ENCODE measurements at regions not wholly inside any gene's neighbourhood (a gene's known extent, or its start where the extent isn't known, plus 50 kb on each side); places are given as distances from the start of the nearest gene placed in this dataset.

DNA sequence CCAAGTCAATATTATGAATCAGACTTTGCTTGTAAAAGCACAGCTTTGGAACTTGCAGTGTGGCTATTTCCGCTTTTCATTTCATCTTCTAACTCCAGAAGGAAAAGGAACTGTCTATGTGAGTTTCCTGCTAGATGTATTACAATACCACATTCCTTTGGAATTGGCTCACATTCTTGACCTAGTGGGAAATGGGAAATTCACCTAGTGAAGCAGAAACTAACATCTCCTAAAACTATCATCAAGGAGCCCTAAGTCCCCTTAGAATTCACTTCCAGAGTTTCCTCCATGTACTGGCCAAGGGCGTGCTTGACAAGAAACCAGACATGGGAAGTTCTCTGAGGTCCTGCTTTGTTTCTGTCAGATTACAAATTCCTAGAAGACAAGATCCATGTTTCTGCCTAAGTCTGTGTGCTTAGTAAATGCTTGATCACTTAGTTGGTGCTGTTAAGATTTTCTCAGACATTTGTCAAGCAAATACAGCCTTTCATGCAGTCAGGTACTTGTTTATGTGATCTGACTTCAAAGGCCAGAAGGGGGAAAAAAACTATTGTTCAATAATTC, 275.7 kb upstream of the FN1 start:
- DNase-seq = no peak

GRCh38 chr2:215707608-215708007, 271.7 kb upstream of the FN1 start:
- no peak for DNase-seq

GRCh38 chr2:215705771-215706361, 270.0 kb upstream of the FN1 start:
- DNase-seq = no peak

DNA sequence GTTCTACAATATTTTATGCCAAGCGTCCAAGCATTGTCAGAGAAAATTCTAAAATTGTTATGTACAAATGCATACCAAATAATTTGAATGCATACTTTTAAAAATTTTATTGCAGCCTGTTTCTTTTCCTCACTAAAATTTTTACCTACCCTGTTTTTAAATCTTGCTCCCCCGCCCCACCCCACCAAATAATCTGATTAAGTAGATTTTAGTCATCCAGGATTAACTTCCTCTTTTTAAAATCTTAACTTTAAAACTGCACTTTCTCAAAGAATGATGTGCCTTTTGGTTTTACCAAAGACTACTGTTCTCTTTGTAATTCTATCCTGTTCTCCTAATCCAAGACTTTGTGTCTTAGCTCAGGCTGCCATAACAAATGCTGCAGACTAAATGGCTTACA, 269.4 kb upstream of the FN1 start:
- DNase-seq = no peak

GRCh38 chr2:215702116-215702902, 266.4 kb upstream of the FN1 start:
- DNase-seq = no peak

- DNase-seq = no peak
These were observed 264.1 kb upstream of the FN1 start for GRCh38 chr2:215699700-215700538.

GRCh38 chr2:215699018-215699417, 263.1 kb upstream of the FN1 start:
- DNase-seq = no peak

DNA sequence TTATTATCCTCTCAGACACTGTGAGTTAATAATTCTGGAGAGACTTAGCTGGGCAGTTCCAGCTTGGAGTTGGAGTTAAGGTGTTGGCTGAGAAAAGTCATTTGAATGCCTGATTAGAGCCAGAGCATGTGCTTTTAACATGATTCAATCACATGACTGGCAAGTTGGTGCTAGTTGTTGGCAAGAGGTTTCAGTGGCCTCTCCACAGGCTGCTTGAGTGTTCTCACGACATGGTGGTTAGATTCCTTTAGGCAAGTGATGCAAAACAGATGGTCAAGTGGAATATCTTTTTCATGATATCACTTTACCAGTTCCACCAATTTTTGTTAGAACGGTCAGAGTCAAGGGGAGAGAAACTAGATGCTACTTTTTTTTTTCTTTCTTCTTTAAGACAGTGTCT, 262.7 kb upstream of the FN1 start:
- peak; percentile 2 for DNase-seq

DNA sequence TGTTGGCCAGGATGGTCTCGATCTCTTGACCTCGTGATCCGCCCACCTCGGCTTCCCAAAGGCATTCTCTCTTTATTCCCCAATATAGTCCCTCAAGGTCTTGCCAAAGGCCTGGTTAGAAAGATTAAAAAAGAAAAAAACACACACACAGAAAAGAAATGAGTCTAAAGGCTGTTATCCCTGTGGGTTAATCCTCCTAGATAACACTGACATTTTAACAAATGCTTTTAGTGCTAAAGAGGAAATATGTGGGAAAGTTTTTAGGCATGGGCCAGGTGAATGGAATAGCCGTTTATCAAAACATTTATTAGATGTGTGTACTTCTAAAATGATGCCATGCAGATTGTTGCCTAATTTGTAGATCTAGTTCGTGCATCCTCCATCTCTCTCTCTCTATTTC, 261.6 kb upstream of the FN1 start:
- no peak for DNase-seq

- no peak for DNase-seq
These were observed 261.1 kb upstream of the FN1 start for GRCh38 chr2:215697003-215697402.

- no peak for DNase-seq
These were observed 260.0 kb upstream of the FN1 start for GRCh38 chr2:215695861-215696260.

GRCh38 chr2:215693999-215694580, 258.2 kb upstream of the FN1 start:
- DNase-seq = no peak

DNA sequence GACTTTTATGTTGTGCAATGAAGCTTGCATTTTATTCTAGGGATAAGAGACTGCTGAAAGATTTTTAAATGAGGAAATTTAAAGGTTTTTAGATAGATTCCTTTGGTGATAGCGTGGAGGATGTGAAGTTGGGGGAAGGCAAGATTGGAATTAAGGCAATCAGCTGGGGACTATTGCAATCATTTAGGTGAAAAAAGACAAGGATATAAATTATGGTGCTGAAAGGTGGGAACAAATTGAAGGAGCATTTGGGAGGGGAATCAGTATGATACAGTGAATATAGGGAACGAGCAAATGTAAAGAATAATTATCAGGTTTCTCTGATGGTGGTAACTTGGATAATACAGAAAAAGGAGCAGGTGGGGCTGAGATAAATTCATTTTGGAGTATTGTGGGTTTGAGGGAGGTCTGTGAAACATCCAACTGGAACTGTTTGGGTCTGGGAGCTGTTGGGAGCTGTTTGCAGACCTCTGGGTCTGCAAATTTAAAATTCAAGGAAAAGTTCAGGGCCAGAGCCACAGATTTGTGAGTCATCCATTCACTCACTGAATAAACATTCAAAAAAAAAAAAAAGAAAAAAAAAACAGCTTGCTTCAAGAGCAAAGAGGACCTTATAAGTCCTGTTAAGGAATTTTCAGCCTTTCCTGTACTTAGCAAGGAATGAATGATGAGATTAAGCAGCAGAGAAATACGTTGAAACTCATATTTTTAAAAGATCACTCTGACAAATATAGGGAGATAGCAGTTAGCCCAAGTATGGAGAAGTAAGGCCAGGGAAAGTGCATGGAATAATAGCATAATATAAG, 257.5 kb upstream of the FN1 start:
- DNase-seq = no peak

- DNase-seq = no peak
These were observed 256.7 kb upstream of the FN1 start for GRCh38 chr2:215692387-215693079.

- DNase-seq = no peak
These were observed 255.5 kb upstream of the FN1 start for GRCh38 chr2:215691346-215691745.

- no peak for DNase-seq
These were observed 251.5 kb upstream of the FN1 start for GRCh38 chr2:215687149-215688031.

DNA sequence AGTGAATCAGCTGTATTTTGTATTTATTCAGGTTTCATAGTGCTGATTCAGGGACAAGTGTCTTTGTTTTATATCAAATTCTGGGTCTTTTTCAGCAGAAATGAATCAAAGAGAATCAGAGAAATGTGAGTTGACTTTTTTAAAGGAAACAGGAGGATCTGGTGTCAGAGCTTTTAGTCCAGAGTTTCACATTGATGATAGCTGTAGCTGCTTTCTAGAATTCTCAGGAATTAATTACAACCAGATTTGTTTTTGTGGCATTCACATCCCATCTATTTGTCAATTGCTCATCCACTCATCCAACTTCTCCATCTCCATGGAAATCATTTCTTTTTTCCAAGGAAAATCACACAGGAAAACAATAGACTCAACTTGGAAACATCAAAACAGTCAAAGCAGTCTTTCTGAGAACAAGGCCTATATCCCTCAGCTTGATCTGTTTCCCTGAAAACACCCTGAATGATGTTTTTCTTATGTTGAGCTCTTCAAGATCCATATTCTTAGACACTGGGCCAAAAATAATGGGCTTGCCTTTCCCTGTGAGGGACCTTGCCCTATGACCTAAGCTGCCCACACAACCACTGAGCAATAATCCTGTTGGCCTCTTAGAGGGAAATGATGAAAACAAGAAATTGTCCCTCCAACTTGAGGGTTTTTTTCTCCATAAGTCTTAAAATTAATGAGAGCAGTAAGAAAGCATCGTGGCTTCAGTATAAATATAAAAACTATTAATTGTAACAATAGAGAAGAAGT, 249.5 kb upstream of the FN1 start:
- DNase-seq = no peak

DNA sequence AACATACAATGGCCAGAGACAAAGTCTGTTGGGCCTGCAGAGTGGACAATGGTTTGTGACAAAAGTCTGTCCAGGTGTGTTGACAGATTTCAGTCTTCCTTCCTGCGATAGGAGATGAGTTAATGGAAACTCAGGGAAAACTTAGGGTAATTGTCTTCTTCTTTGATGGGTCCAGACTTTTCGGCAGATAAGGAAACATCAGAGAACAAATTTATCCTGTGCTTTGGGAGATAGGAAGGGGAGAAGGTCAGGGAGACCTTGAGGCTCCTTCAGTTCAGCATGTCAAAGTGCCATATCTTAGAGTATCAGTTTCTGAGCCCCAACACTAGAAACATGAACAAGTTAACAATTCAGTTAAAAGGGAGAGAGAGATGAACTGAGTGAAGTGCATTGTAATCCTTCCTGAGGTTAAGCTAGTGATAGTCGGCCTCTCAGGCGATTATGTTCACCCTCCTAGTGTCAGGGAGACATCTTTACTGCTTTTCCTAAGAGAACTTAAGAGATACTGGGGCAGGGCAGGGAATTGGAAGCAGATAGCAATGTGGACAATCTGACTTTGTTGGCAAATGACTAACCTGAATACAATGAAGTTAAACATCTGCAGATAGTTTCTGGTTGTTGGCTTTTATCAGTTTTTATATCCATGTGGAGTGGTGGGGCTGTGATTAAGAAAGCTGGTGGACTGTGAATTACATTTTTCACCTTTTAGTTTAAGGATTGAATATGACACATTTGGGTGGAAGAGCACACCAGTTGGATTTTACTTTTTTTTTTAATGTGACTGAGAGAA, 248.8 kb upstream of the FN1 start:
- DNase-seq = no peak

- no peak for DNase-seq
These were observed 247.4 kb upstream of the FN1 start for GRCh38 chr2:215683295-215683694.

Measured in DMS79 treated with DMSO at 0.1 percent for 48 hours (cell line).